Effector memory CD8-positive, alpha-beta T cell (primary cell): ENCODE measurements at regions not wholly inside any gene's neighbourhood (a gene's known extent, or its start where the extent isn't known, plus 50 kb on each side); places are given as distances from the start of the nearest gene placed in this dataset.

Experiments used
- ATAC-seq: fragments of 150-1000 bp; cut with Tn5 transposase; replicated peaks from 2 replicates; pipeline ENCODE4 v1.10.0; 2021; ENCODE audit warnings: mild to moderate bottlenecking, moderate library complexity
- DNase-seq, 3 experiments: peaks; one replicate each; pipeline ENCODE4 v3.0.0; 2021
- H3K27ac Mint-ChIP-seq, 2 donors: one replicate each; pipeline ENCODE4 v1.8.0; 2022; ENCODE audit warnings: mild to moderate bottlenecking in 2 of 2, mixed read lengths in 2 of 2, moderate library complexity in 2 of 2
- H3K27me3 Mint-ChIP-seq, 2 donors: one replicate each; pipeline ENCODE4 v1.8.0; 2022; ENCODE audit warnings: mixed read lengths in 2 of 2
- H3K36me3 Mint-ChIP-seq: one replicate; pipeline ENCODE4 v1.8.0; 2022; ENCODE audit warnings: mild to moderate bottlenecking, moderate library complexity, mixed read lengths; ENCODE audit not compliant: insufficient read depth
- H3K4me1 Mint-ChIP-seq, 2 donors: one replicate each; pipeline ENCODE4 v1.8.0; 2022; ENCODE audit warnings: low read depth in 2 of 2, mixed read lengths in 2 of 2
- H3K4me3 Mint-ChIP-seq, 2 donors: one replicate each; pipeline ENCODE4 v1.8.0; 2022; ENCODE audit warnings: mild to moderate bottlenecking in 2 of 2, mixed read lengths in 2 of 2, moderate library complexity in 2 of 2
- H3K9me3 Mint-ChIP-seq, 2 donors: one replicate each; pipeline ENCODE4 v1.8.0; 2022; ENCODE audit warnings: mixed read lengths in 2 of 2

DNA sequence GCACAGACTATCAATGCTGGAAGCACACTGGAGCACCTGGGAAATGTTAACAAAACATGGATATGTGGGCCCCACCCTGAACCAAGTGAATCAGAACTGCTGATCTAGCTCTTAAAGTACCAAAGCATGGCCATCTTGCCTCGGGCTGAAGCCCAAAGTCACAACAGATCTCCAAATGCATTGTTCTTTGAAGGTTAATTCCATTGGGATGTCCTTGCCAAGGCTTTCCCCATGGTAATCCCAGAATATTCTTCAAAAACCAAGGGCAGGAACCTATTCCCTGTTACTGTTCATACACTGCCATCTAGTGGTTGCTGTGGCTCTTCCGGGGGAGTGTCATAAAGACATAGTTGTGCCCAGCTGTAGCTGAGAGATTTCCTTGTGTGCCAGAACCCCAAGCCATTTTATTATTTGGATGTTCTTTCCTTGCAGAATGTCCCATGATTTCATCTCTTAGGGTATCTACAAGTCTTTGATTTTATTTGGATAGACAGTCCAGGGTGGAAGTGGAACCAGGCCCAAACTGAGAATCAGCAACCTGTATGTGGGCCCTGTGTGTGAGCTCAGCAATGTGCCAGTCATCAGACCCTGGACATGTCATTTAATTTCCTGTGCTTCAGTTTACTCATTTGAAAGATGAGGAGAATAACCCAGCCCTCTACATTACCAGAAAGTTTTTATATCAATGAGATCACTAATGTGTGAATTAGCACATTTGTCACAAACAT is 290.0 kb downstream of the ACTL7B start:
- Mint-ChIP-seq H3K9me3 (peaks cover 0 to 1% of the 10 kb centered on the region in 2 donors), H3K4me3 (no peak overlapping the region), H3K36me3 (no peaks in the 10 kb centered on the region), H3K27ac (no peak overlapping the region), H3K27me3 (no peaks in the 10 kb centered on the region), H3K4me1 (no peaks in the 10 kb centered on the region)
- DNase-seq (no peak), ATAC-seq (no peak)

DNA sequence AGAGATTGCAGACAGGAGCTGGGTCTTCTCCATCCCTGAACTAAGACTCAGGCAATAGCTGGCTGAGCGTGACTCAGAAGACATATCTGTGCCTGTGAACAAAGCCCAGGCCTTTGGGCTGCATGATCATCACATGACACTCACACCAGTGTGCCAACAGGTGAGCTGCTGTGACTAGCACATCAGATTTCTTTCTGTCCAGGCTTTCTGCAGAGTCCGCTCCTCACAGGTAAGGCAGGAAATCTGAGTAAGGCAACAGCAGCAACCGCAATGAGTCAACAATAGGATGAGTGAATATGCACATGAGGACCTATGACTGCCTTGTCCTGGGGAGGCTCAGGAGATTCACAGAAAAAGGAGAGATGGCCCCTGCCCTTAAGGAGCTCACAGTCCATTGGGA is 293.6 kb downstream of the ACTL7B start:
- no peak for ATAC-seq
- no peak overlapping the region for H3K27ac Mint-ChIP-seq
- no peaks in the 10 kb centered on the region for H3K27me3 Mint-ChIP-seq
- no peak for DNase-seq
- H3K36me3 Mint-ChIP-seq, result no peaks in the 10 kb centered on the region
- no peaks in the 10 kb centered on the region for H3K4me1 Mint-ChIP-seq
- H3K4me3 Mint-ChIP-seq, result no peak overlapping the region
- no peaks in the 10 kb centered on the region for H3K9me3 Mint-ChIP-seq

DNA sequence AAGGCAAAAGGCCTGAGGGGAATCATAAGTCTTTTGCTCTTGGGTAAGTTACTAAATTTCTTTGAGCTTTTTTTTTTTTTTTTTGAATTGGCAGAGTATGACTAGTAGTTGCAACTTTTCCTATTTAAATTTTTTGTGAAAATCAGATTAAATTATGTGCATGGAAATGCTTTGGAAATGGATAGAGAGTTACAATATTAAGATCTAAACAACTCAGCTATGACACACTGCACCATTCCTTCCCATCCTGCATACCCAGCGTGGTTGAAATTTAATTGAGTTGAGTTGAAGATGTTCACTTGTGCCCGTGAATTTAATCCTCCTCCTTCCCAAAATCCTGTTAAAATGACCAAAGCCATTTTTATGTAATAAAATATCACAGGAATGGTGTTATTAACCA is 296.4 kb downstream of the ACTL7B start:
- Mint-ChIP-seq H3K27ac (no peak overlapping the region), H3K27me3 (no peaks in the 10 kb centered on the region), H3K36me3 (no peaks in the 10 kb centered on the region), H3K4me3 (no peak overlapping the region), H3K9me3 (no peaks in the 10 kb centered on the region), H3K4me1 (no peaks in the 10 kb centered on the region)
- no peak for DNase-seq
- no peak for ATAC-seq

DNA sequence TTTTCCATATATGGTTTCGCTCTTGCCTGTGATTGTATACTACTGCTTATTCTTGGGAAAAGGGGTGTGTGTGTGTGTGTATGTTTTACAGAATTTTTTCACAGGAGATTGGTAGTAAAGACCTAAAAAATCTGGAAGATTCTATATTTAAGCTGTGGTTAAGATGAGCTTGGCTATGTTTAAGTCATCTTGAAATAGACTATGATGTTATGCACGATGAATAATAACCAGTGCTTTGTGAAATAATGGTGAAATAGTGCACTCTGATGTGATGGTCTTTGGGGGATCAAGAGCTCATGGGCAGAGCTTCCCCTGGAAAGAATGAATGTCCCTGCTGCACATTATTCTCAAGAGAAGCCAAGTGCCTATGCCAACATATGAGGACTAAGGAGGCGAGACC is 301.0 kb downstream of the ACTL7B start:
- DNase-seq, result no peak
- Mint-ChIP-seq H3K36me3 (no peaks in the 10 kb centered on the region), H3K27me3 (no peaks in the 10 kb centered on the region), H3K27ac (no peak overlapping the region), H3K4me1 (no peaks in the 10 kb centered on the region), H3K4me3 (no peak overlapping the region), H3K9me3 (peaks cover 0 to 3% of the 10 kb centered on the region in 2 donors)
- ATAC-seq, result no peak

DNA sequence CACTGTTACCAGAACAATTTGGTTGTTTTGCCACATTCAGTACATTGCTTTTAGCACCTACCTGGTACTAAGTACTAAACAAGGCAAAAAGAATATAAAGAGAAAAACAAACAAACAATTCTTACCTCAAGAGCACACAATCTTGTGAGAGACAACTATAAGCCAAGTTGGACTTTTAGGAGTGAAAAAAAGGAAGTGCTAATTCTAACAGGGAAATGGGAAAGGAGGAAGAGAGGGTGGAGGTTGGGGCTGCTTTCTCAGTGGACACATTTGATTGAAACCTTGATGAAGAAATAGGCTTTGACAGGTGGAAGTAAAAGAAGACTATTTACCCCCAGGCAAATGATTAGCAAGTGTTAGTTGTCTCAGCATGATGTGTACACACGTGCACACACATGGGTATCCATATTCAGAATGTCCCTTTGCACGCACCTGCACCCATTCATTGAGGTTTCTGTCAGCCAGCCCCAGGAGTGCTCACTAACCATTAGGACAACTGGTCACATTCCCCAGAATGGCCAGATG is 302.6 kb downstream of the ACTL7B start:
- Mint-ChIP-seq H3K27me3 (no peaks in the 10 kb centered on the region), H3K4me1 (no peaks in the 10 kb centered on the region), H3K36me3 (no peaks in the 10 kb centered on the region), H3K27ac (no peak overlapping the region), H3K4me3 (no peak overlapping the region), H3K9me3 (peaks cover 0 to 3% of the 10 kb centered on the region in 2 donors)
- no peak for DNase-seq
- ATAC-seq, result no peak

DNA sequence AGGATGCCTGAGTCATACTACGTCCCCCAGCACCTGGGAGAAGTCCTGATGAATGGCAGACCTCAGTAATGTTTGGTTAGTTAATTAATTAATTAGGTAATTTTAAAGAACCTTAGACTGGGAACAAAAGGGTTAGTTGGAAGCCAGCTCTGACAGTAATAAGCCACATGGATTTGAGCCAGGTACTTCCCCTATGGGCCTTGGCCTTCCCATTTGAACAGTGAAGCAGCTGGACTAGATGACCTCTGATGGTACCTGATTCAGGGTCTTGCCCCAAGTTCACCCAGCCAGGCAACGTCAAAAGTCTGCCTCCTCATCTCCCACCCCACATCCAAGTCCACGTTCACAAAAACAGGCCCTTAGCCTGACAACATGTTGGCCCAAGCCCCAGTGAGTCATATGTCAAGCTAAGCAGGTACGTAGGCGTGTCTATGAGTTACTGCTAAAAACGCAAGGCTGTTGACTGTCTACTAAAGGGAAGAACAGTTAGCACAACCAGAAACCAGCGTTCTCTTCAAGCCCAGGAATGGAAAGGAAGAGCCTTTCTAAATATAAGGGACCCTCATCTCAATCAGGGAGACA is 303.2 kb downstream of the ACTL7B start:
- Mint-ChIP-seq H3K27ac (no peak overlapping the region), H3K27me3 (no peaks in the 10 kb centered on the region), H3K4me1 (no peaks in the 10 kb centered on the region), H3K36me3 (no peaks in the 10 kb centered on the region), H3K9me3 (peaks cover 0 to 3% of the 10 kb centered on the region in 2 donors), H3K4me3 (no peak overlapping the region)
- ATAC-seq (no peak), DNase-seq (no peak)

DNA sequence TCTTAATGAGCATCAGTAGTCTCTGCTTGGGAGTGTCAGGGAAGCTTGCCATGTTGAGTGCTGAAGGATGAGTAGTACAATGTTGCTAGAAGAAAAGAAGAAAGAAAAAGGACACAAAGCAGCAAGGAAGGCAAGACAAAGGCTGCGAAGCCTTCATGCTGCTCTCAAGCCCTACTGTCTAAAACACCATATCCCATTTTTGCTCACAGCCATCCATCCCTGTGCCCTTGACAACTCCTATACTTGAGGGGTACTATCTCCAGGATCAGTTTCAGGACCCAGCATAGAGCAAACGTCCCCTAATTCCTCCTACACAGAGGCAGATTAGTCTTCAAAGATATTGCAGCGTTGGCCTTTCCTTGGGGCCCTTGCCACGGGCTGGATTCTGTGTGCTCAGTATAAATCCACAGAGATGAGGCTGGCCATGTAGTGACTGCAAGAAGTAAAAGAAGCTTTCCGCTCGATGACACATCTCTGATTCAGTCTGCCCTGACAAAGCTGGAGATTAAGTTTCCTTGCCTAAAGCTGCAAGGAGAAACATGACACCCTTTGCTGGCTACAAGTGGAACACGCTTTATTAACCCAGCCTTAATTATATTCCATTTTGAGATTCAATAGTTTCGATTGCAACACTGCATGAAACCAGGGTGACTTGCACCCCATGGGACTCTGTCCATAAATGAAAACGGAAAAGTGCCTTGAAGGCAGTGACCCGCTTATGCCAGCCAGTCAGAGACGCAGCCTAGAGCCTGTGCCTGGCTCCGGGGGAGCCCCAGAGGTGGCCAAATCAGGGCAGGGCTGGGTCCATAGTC is 304.6 kb downstream of the ACTL7B start:
- H3K27ac Mint-ChIP-seq, result no peak overlapping the region
- DNase-seq (no peak), ATAC-seq (no peak)
- peaks cover 0 to 3% of the 10 kb centered on the region in 2 donors for H3K9me3 Mint-ChIP-seq
- H3K4me1 Mint-ChIP-seq, result no peaks in the 10 kb centered on the region
- H3K4me3 Mint-ChIP-seq, result no peak overlapping the region
- H3K36me3 Mint-ChIP-seq, result no peaks in the 10 kb centered on the region
- no peaks in the 10 kb centered on the region for H3K27me3 Mint-ChIP-seq

DNA sequence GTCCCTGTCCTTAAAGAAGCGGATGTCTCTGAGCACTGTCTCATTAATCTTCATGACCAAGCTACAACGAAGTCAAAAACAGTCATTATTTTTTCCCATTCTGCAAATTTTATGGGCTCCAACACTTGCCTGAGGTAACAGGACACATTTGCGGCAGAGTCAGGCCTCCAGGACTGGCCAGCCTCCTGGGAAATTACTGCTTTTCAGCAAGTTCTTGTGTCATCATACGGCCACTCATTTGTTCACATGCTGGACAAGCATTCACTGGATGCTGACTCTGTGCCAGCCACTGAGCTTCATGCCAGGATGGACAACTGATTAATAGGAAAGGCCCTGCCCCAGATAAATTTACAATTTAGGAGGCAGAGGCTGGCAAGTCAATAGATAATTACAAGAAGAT is 305.7 kb downstream of the ACTL7B start:
- Mint-ChIP-seq H3K27me3 (no peaks in the 10 kb centered on the region), H3K4me1 (no peaks in the 10 kb centered on the region), H3K27ac (no peak overlapping the region), H3K4me3 (no peak overlapping the region), H3K36me3 (no peaks in the 10 kb centered on the region), H3K9me3 (peaks cover 3 to 5% of the 10 kb centered on the region in 2 donors)
- no peak for ATAC-seq
- no peak for DNase-seq

DNA sequence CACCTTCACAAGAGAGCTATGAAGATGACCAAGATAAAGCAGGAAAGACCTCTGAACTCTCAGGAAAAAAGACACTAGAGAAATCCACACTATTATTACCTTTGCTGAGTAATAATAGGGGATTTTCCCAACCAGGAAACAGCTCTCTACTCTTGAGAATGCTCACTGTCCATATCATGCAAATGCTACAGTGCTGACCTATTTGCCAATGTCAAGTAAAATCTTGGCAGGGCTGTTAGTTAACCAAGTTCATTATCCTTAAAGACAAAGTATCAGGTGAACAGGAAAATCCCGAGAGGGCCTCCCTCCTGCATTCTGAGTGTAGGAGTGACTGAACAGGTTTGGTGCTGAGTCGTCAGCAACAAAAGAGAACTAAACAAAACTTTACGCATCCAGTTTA is 306.6 kb downstream of the ACTL7B start:
- ATAC-seq (no peak), DNase-seq (no peak)
- no peaks in the 10 kb centered on the region for H3K4me1 Mint-ChIP-seq
- no peaks in the 10 kb centered on the region for H3K27me3 Mint-ChIP-seq
- H3K36me3 Mint-ChIP-seq, result no peaks in the 10 kb centered on the region
- H3K9me3 Mint-ChIP-seq, result peaks cover 3 to 6% of the 10 kb centered on the region in 2 donors
- no peak overlapping the region for H3K27ac Mint-ChIP-seq
- H3K4me3 Mint-ChIP-seq, result no peak overlapping the region

DNA sequence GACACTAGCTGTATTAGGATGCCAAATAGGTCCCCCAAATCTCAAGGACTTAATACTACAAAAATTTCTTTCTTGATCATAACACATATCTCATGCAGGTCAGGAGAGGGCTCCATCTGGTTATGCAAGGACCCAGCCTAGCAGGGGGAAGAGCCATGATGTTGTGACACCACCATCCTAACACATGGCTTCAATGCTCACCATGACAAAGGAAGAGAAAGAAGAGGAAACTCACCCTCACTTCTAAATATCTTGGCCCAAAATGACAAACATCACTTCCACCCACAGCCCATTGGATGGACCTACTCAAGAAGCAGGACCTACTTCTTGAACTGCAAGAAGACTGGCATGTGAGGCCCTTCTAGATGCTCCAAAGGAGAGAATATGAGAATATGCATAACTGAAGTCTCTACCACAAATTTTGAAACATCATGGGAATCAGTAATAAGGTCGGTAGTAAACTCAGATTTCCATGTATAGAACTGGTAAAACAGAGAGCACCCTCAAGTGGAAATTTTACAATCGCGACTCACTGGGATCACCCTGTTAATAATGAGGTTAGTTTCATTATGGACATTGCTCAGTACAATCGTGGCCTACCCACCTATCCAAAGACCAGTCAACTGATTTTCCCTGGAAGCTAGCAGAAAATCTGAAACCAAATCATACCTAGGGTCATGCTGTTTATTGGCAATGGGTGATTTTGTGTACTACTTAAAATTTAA is 308.2 kb downstream of the ACTL7B start:
- H3K9me3 Mint-ChIP-seq, result peaks cover under 1 to 6% of the 10 kb centered on the region in 2 donors
- DNase-seq (no peak), ATAC-seq (no peak)
- no peak overlapping the region for H3K4me3 Mint-ChIP-seq
- H3K36me3 Mint-ChIP-seq, result no peaks in the 10 kb centered on the region
- no peaks in the 10 kb centered on the region for H3K4me1 Mint-ChIP-seq
- no peak overlapping the region for H3K27ac Mint-ChIP-seq
- no peaks in the 10 kb centered on the region for H3K27me3 Mint-ChIP-seq

DNA sequence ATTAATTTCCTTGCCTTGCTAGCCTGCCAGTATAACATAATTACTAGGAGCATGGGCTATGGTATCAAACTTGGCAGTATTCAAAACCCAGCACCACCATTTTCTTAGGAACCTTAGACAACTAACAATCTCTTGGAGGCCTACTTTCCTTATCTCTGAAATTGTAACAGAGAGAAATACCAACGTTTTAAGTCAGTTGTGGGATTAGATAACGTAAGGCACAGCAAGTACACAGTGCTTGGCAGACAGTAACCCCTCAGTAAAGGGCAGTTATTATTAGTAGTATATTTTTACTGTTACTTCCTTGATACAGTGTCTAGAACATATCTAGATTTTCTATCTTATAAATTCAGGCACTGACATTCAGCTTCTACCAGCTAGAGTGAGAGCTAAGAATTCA is 309.6 kb downstream of the ACTL7B start:
- H3K4me1 Mint-ChIP-seq, result no peaks in the 10 kb centered on the region
- DNase-seq, result no peak
- H3K36me3 Mint-ChIP-seq, result no peaks in the 10 kb centered on the region
- ATAC-seq, result no peak
- no peak overlapping the region for H3K27ac Mint-ChIP-seq
- no peaks in the 10 kb centered on the region for H3K27me3 Mint-ChIP-seq
- no peak overlapping the region for H3K4me3 Mint-ChIP-seq
- H3K9me3 Mint-ChIP-seq, result peaks cover 0 to 6% of the 10 kb centered on the region in 2 donors

DNA sequence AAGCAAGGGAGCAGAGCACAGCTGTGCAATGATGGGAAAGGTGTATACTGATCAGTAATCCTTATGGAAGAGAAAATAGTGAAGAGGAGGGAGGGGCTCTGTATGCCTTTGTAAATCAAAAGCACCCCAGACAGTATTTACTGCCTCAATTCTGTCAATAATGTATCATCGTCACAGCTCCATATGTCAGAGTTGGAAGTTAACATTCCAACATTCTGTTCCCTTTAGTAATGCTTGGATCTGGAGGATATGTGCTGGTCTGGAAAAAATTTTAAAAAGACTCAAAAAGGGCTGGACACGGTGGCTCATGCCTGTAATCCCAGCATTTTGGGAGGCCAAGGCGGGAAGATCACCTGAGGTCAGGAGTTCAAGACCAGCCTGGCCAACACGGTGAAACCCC is 310.4 kb downstream of the ACTL7B start:
- DNase-seq (no peak), ATAC-seq (no peak)
- H3K4me1 Mint-ChIP-seq, result no peaks in the 10 kb centered on the region
- peaks cover 0 to 6% of the 10 kb centered on the region in 2 donors for H3K9me3 Mint-ChIP-seq
- H3K27me3 Mint-ChIP-seq, result no peaks in the 10 kb centered on the region
- H3K27ac Mint-ChIP-seq, result no peak overlapping the region
- no peak overlapping the region for H3K4me3 Mint-ChIP-seq
- no peaks in the 10 kb centered on the region for H3K36me3 Mint-ChIP-seq

DNA sequence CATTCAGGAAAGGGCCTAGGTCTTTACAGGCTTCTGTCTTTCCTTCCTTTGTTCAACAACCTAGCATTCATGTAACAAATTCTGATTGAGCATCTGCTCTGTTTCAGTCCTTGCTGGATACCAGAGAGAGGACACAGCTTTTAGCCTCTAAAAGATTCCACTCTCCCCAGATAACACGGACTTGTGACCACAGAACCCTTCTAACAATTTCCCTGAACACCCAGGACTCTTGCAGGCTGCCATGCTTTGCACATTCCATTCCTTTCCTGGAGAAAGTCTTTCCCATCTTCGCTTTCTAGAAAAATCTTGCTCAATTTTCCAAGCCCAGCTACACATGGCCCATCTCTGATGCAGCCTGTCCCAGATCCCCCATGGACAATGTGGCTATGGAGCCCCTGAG is 310.9 kb downstream of the ACTL7B start:
- DNase-seq (no peak), ATAC-seq (no peak)
- H3K27me3 Mint-ChIP-seq, result no peaks in the 10 kb centered on the region
- H3K4me3 Mint-ChIP-seq, result no peak overlapping the region
- no peak overlapping the region for H3K27ac Mint-ChIP-seq
- H3K9me3 Mint-ChIP-seq, result peaks cover 0 to 6% of the 10 kb centered on the region in 2 donors
- H3K36me3 Mint-ChIP-seq, result no peaks in the 10 kb centered on the region
- H3K4me1 Mint-ChIP-seq, result no peaks in the 10 kb centered on the region
